Spleen (tissue), 11 donors: ENCODE measurements at regions not wholly inside any gene's neighbourhood (a gene's known extent, or its start where the extent isn't known, plus 50 kb on each side); places are given as distances from the start of the nearest gene placed in this dataset.
"Not testable (repeated sequence)": the region's sequence is repeated elsewhere in the genome, so short reads cannot be mapped to it uniquely, and the experiment has no call there.

ENCODE experiments used
- DNase-seq: peaks from one replicate; pipeline ENCODE4 v3.0.0-alpha.2; 2020
- H3K27ac ChIP-seq, 8 donors: fragments of 200-600 bp; sonication (generic) in 7 of 8; 1 replicate in 4 of 8; 2 replicates in 4 of 8; pipeline versions ENCODE4 v1.5.0 to v1.8.0; 2016 to 2021; ENCODE audit warnings: inconsistent platforms in 4 of 8, mild to moderate bottlenecking in 4 of 8, moderate library complexity in 1 of 8
- H3K27me3 ChIP-seq, 7 donors: fragments of 200-600 bp; sonication (generic) in 6 of 7; replicated peaks in 1 of 7; 1 replicate in 4 of 7; 2 replicates in 3 of 7; pipeline versions ENCODE4 v1.5.0 to v1.8.0; 2016 to 2021; ENCODE audit warnings: inconsistent platforms in 3 of 7, mild to moderate bottlenecking in 1 of 7
- H3K36me3 ChIP-seq, 6 donors: fragments of 200-600 bp; sonication (generic) in 5 of 6; 1 replicate in 4 of 6; 2 replicates in 2 of 6; pipeline versions ENCODE4 v1.5.0 to v1.8.0; 2016 to 2021; ENCODE audit warnings: inconsistent platforms in 2 of 6
- H3K4me1 ChIP-seq, 6 donors: fragments of 200-600 bp; sonication (generic) in 5 of 6; 1 replicate in 3 of 6; 2 replicates in 3 of 6; pipeline versions ENCODE4 v1.5.0 to v1.8.0; 2016 to 2021; ENCODE audit warnings: inconsistent platforms in 3 of 6
- H3K4me3 ChIP-seq, 8 donors: fragments of 200-600 bp; sonication (generic) in 7 of 8; 1 replicate in 4 of 8; 2 replicates in 4 of 8; pipeline versions ENCODE4 v1.5.0 to v1.8.0; 2016 to 2021; ENCODE audit warnings: inconsistent platforms in 4 of 8, mild to moderate bottlenecking in 4 of 8, moderate library complexity in 2 of 8
- H3K9me3 ChIP-seq, 8 donors: fragments of 200-600 bp; sonication (generic) in 7 of 8; 1 replicate in 4 of 8; 2 replicates in 4 of 8; pipeline versions ENCODE4 v1.5.0 to v1.8.0; 2016 to 2021; ENCODE audit warnings: inconsistent platforms in 4 of 8
- CTCF ChIP-seq, 11 experiments: fragments of 200-600 bp in 7 of 11; fragments of 450-650 bp in 4 of 11; sonication (generic) in 4 of 11; IDR thresholded peaks in 8 of 11; conservative IDR thresholded peaks in 3 of 11; 1 replicate in 7 of 11; 2 replicates in 4 of 11; pipeline versions ENCODE4 v1.4.0 to v1.8.0; 2016 to 2021; ENCODE audit warnings: antibody characterized with exemption in 11 of 11, inconsistent platforms in 4 of 11, mild to moderate bottlenecking in 1 of 11
- POLR2A ChIP-seq, 3 donors: fragments of 450-650 bp; IDR thresholded peaks; one replicate each; pipeline ENCODE4 v1.5.1; 2017; ENCODE audit warnings: antibody characterized with exemption in 3 of 3, mild to moderate bottlenecking in 1 of 3
- POLR2AphosphoS5 ChIP-seq, 3 donors: sonication (generic); formaldehyde crosslinking; IDR thresholded peaks; one replicate each; pipeline ENCODE4 v1.5.1; 2017; ENCODE audit warnings: antibody characterized with exemption in 3 of 3
- WGBS, 5 donors: extraction: QIAGEN DNeasy Blood & Tissue Kit in 3 of 5; methylation state at CpG; one replicate each; pipeline versions ENCODE4 v1.1.5 to v1.1.7; 2013 to 2018; 5-methylcytosine and 5-hydroxymethylcytosine counted together
- intact Hi-C: fragments of 100-400 bp; cut with DNase I; formaldehyde crosslinking; loops from one replicate; pipeline ENCODE4 v1.15.0; 2023; ENCODE audit warnings: low total_unique reads
- donor health status: healthy with polysubstance abuse.
- donor health status: DM: no; HTN: no; CAD: no; lungs with moderate emphysema.
- donor health status: DM: no; HTN: no; CAD: no.
- donor health status: Bipolar disorder and iron deficiency.
- donor health status: healthy.
- donor health status: DM: no; HTN: no; CAD: no.
- donor health status: DM: yes; HTN: yes; CAD: no.

DNA sequence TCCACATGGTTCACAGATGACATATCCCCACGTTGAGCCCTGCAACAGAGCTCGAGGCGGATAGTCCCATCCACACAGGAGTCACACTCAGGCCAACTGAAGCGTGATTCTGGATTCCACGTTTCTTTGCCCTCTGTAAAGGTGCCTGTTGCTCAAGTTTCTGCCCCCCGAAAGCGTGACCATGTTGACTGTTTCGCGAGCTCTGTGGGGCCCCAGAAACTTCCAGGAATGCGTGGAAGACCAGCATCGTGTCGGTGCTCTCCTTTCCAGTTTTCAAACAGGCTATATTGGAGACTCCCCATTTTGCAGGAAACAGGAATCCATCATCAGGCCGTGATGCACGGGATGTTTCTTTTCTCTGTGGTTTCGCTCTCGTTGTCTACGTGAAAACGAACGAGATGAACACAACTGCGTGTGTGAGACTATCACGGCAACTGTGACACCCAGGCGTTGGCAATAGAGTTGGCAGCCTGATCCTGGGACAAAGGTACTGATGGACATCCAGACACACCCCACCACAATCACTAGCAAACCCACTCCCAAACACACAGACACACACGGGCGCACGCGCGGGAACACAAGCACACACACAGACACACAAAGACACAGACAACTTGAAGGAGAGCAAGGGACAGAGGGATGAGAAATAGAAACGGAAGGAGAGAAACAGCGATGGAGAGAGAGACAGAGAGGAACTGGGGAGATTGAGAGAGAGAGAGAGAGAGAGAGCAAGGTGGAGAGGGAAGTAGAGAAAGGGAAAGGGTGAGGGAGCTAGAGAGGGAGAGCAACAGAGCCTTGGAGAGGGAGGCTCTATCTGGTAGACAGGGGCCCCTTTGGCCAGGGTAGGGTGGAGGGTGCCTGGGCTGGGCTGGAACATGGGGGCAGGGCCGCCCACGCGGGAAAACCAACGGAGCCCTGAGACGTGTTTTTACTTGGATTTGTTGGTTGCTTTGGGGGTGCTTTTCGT lies 1609.3 kb downstream of the SPATA31A7 start:
- H3K27me3 ChIP-seq: peaks cover 0 to 54% (median 17%) of the 10 kb centered on the region in 7 donors
- H3K9me3 ChIP-seq, H3K36me3 ChIP-seq, intact Hi-C loops: not testable (repeated sequence)
- TF ChIP-seq POLR2AphosphoS5 (IDR thresholded peaks at IDR 0.05): peak in 1 of 3 donors; percentile 57
- peak overlapping the region; percentile 81 to 92 (median 90) for H3K27ac ChIP-seq
- H3K4me3 ChIP-seq: peak overlapping the region; percentile 45 to 69 (median 53)
- WGBS, 5 donors: 12 to 20% (median 17%) methylated on average over 35 of the region's 35 CpGs
- peaks cover 11 to 48% (median 46%) of the 10 kb centered on the region in 6 donors for H3K4me1 ChIP-seq
- peak; percentile 90 for DNase-seq

DNA sequence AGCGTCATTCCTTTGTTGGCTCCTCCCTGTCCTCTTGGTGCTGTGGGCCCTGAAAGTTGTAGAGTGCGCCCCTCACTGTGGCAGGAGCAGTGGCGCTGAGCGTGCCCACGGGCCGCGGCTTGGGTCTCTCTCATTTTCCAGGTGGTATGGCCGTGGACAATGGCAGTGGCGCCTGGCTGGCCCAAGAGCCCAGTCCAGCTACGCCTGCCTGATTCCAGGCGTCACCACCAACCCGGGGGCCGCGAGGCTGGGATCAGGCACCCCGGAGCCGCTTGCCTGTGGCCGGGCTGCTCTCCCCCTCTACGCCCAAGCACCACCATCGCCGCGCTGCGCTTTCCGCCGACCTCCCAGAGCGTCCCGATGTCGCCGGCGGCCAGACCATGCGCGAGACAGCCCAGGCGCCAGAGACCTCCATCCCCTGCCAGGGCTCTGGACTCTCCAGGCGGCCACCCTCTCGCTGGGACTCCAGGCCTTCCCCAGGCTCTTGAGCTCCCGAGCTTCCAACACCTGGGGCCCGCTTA lies 1610.1 kb downstream of the SPATA31A7 start:
- 12 to 18% (median 13%) methylated on average over 32 to 36 of the region's 36 CpGs for WGBS, 5 donors
- peak; percentile 62 to 69 (median 67) for TF ChIP-seq POLR2AphosphoS5 (IDR thresholded peaks at IDR 0.05)
- intact Hi-C loops, H3K36me3 ChIP-seq, H3K9me3 ChIP-seq: not testable (repeated sequence)
- peak overlapping the region; percentile 81 to 92 (median 90) for H3K27ac ChIP-seq
- peak overlapping the region; percentile 45 to 69 (median 53) for H3K4me3 ChIP-seq
- peaks cover 0 to 62% (median 21%) of the 10 kb centered on the region in 7 donors for H3K27me3 ChIP-seq
- peak; percentile 96 for DNase-seq
- peaks cover 11 to 53% (median 46%) of the 10 kb centered on the region in 6 donors for H3K4me1 ChIP-seq

GRCh38 chr9:62800451-62801371 lies 1610.9 kb downstream of the SPATA31A7 start:
- WGBS, 5 donors: 18 to 28% (median 26%) methylated on average over 29 to 30 of the region's 30 CpGs
- H3K27me3 ChIP-seq: peaks cover 0 to 70% (median 21%) of the 10 kb centered on the region in 7 donors
- peak; percentile 92 for DNase-seq
- H3K4me1 ChIP-seq: peaks cover 11 to 53% (median 46%) of the 10 kb centered on the region in 6 donors
- peak overlapping the region; percentile 81 to 92 (median 90) for H3K27ac ChIP-seq
- H3K36me3 ChIP-seq, H3K9me3 ChIP-seq, intact Hi-C loops: not testable (repeated sequence)
- H3K4me3 ChIP-seq: peak overlapping the region; percentile 45 to 69 (median 53)

DNA sequence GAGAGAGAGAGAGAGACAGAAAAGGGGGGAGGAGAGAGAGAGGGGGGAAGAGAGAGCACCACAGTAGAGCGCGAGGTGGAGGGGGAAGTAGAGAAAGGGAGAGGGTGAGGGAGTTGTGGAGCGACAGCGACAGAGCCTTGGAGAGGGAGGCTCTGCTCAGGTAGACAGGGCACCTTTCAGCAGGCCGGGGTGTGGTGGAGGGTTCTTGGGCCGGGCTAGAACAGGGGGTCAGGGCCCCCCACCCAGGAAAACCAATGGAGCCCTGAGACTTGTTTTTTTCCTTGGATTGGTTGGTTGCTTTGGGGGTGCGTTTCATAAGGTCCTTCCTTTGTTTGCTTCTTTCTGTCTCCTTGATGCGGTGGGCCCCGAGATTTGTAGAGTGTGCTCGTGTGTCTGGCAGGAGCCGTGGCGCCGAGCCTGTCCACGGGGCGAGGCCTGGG lies 1611.6 kb downstream of the SPATA31A7 start:
- H3K27me3 ChIP-seq: peaks cover 0 to 74% (median 21%) of the 10 kb centered on the region in 7 donors

DNA sequence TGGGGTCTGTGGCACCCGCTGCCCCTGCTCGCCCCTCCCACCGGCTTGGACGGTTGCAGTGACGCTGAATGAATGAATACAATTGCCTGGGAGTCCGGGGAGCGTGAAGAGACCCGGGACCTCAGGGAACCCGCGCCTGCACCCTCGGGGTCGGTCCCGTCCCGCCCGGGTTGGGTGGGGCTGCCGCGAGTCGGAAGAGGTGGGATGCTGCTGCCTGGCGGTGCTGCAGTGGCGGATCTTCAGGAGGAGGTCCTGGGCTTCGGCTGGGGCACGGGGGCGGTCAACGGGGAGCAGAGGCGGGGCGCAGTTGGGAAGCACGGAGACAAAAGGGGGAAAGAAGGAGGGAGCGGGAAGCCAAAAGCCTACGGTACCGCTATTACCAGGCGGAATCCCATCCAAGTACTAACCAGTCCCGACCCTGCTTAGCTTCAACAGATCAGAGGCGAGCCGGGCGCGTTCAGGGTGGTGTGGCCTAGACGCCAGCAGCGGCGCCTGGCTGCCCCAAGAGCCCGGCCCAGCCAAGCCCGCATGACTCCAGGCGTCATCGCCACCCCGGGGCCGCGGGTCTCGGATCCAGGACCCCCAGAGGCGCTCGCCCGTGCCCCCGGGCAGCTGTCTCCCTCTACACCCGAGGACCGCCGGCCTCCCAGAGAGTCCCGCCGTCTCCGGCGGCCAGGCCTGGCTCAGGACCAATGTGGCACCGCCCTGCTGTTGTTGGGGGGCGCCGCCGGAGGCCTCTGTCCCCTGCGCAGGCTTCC lies 1612.3 kb downstream of the SPATA31A7 start:
- Histone ChIP-seq H3K27ac (peak overlapping the region; percentile 81 to 92 (median 90)), H3K4me3 (peak overlapping the region; percentile 45 to 69 (median 53)), H3K27me3 (peaks cover 0 to 74% (median 21%) of the 10 kb centered on the region in 7 donors), H3K4me1 (peaks cover 11 to 53% (median 46%) of the 10 kb centered on the region in 6 donors)
- intact Hi-C loops, H3K36me3 ChIP-seq, H3K9me3 ChIP-seq: not testable (repeated sequence)
- TF ChIP-seq POLR2AphosphoS5 (IDR thresholded peaks at IDR 0.05) (peak; percentile 79 to 87 (median 85)), POLR2A (IDR thresholded peaks at IDR 0.05) (peak in 2 of 3 donors; percentile 4 to 26), CTCF (IDR thresholded peaks at IDR 0.05 in 8 of 11, conservative IDR thresholded peaks at IDR 0.05 in 3 of 11) (peak in 4 of 11 experiments; percentile 35 to 49 (median 43))
- DNase-seq: peak; percentile 99
- WGBS, 5 donors: 2 to 5% (median 3%) methylated on average over 63 of the region's 63 CpGs

More for the DNA sequence above, 1611.6 kb downstream of the SPATA31A7 start:
- Histone ChIP-seq H3K4me1 (peaks cover 11 to 53% (median 46%) of the 10 kb centered on the region in 6 donors), H3K4me3 (peak overlapping the region; percentile 45 to 69 (median 53)), H3K27ac (peak overlapping the region; percentile 81 to 92 (median 90))
- intact Hi-C loops, H3K9me3 ChIP-seq, H3K36me3 ChIP-seq: not testable (repeated sequence)
- DNase-seq: peak; percentile 91
- WGBS, 5 donors: 17 to 26% (median 20%) methylated on average over 15 of the region's 15 CpGs
